ENCODE measurements at regions not wholly inside any gene's neighbourhood (a gene's known extent, or its start where the extent isn't known, plus 50 kb on each side); places are given as distances from the start of the nearest gene placed in this dataset.

GRCh38 chr5:165594693-165595092 lies 2089.3 kb downstream of the MAT2B start:
- 79 to 82% methylated on average over 1 of the region's 1 CpG for WGBS, 2 donors
- Histone ChIP-seq H3K4me1 (ENCODE audit: control insufficient read depth in 2 of 2, insufficient read depth in 2 of 2, low read length in 1 of 2) (no peaks in the 10 kb centered on the region), H3K36me3 (ENCODE audit: control insufficient read depth in 2 of 2, insufficient read depth in 2 of 2, low read length in 1 of 2) (no peaks in the 10 kb centered on the region), H3K27ac (ENCODE audit: low read depth in 2 of 2, low read length in 1 of 2) (no peak overlapping the region), H3K27me3 (ENCODE audit: control insufficient read depth in 1 of 2, insufficient read depth in 2 of 2, low read length in 2 of 2) (no peaks in the 10 kb centered on the region), H3K9me3 (ENCODE audit: control insufficient read depth in 2 of 2, insufficient read depth in 1 of 2, low read depth in 1 of 2, low read length in 1 of 2) (no peaks in the 10 kb centered on the region), H3K4me3 (ENCODE audit: low read depth in 1 of 2, low read length in 2 of 2) (no peak overlapping the region)

- H3K27ac ChIP-seq (ENCODE audit: low read depth in 2 of 2, low read length in 1 of 2): no peak overlapping the region
- H3K4me1 ChIP-seq (ENCODE audit: control insufficient read depth in 2 of 2, insufficient read depth in 2 of 2, low read length in 1 of 2): no peaks in the 10 kb centered on the region
- no peaks in the 10 kb centered on the region for H3K36me3 ChIP-seq (ENCODE audit: control insufficient read depth in 2 of 2, insufficient read depth in 2 of 2, low read length in 1 of 2)
- H3K9me3 ChIP-seq (ENCODE audit: control insufficient read depth in 2 of 2, insufficient read depth in 1 of 2, low read depth in 1 of 2, low read length in 1 of 2): no peaks in the 10 kb centered on the region
- no peak overlapping the region for H3K4me3 ChIP-seq (ENCODE audit: low read depth in 1 of 2, low read length in 2 of 2)
- H3K27me3 ChIP-seq (ENCODE audit: control insufficient read depth in 1 of 2, insufficient read depth in 2 of 2, low read length in 2 of 2): no peaks in the 10 kb centered on the region
- WGBS, 2 donors: 68 to 73% methylated on average over 8 of the region's 8 CpGs
Measured at GRCh38 chr5:165602529-165602928, 2097.1 kb downstream of the MAT2B start.

- Histone ChIP-seq H3K36me3 (ENCODE audit: control insufficient read depth in 2 of 2, insufficient read depth in 2 of 2, low read length in 1 of 2) (no peaks in the 10 kb centered on the region), H3K4me1 (ENCODE audit: control insufficient read depth in 2 of 2, insufficient read depth in 2 of 2, low read length in 1 of 2) (no peaks in the 10 kb centered on the region), H3K27ac (ENCODE audit: low read depth in 2 of 2, low read length in 1 of 2) (no peak overlapping the region), H3K27me3 (ENCODE audit: control insufficient read depth in 1 of 2, insufficient read depth in 2 of 2, low read length in 2 of 2) (no peaks in the 10 kb centered on the region), H3K4me3 (ENCODE audit: low read depth in 1 of 2, low read length in 2 of 2) (no peak overlapping the region), H3K9me3 (ENCODE audit: control insufficient read depth in 2 of 2, insufficient read depth in 1 of 2, low read depth in 1 of 2, low read length in 1 of 2) (no peaks in the 10 kb centered on the region)
- WGBS, 2 donors: 91 to 92% methylated on average over 12 of the region's 12 CpGs
Measured at GRCh38 chr5:165607026-165607425, 2101.6 kb downstream of the MAT2B start.

- WGBS, 2 donors: 77 to 87% methylated on average over 2 of the region's 2 CpGs
- H3K27me3 ChIP-seq (ENCODE audit: control insufficient read depth in 1 of 2, insufficient read depth in 2 of 2, low read length in 2 of 2): no peaks in the 10 kb centered on the region
- H3K36me3 ChIP-seq (ENCODE audit: control insufficient read depth in 2 of 2, insufficient read depth in 2 of 2, low read length in 1 of 2): no peaks in the 10 kb centered on the region
Measured at GRCh38 chr5:165609871-165610270, 2104.5 kb downstream of the MAT2B start.

GRCh38 chr5:165616490-165617405 lies 2111.3 kb downstream of the MAT2B start:
- Histone ChIP-seq H3K27ac (ENCODE audit: low read depth in 2 of 2, low read length in 1 of 2) (no peak overlapping the region), H3K9me3 (ENCODE audit: control insufficient read depth in 2 of 2, insufficient read depth in 1 of 2, low read depth in 1 of 2, low read length in 1 of 2) (no peaks in the 10 kb centered on the region), H3K4me3 (ENCODE audit: low read depth in 1 of 2, low read length in 2 of 2) (no peak overlapping the region), H3K27me3 (ENCODE audit: control insufficient read depth in 1 of 2, insufficient read depth in 2 of 2, low read length in 2 of 2) (no peaks in the 10 kb centered on the region), H3K36me3 (ENCODE audit: control insufficient read depth in 2 of 2, insufficient read depth in 2 of 2, low read length in 1 of 2) (no peaks in the 10 kb centered on the region), H3K4me1 (ENCODE audit: control insufficient read depth in 2 of 2, insufficient read depth in 2 of 2, low read length in 1 of 2) (no peaks in the 10 kb centered on the region)
- 43 to 51% methylated on average over 2 of the region's 2 CpGs for WGBS, 2 donors

More at GRCh38 chr5:165609871-165610270, 2104.5 kb downstream of the MAT2B start:
- H3K9me3 ChIP-seq (ENCODE audit: control insufficient read depth in 2 of 2, insufficient read depth in 1 of 2, low read depth in 1 of 2, low read length in 1 of 2): no peaks in the 10 kb centered on the region
- no peak overlapping the region for H3K27ac ChIP-seq (ENCODE audit: low read depth in 2 of 2, low read length in 1 of 2)
- no peak overlapping the region for H3K4me3 ChIP-seq (ENCODE audit: low read depth in 1 of 2, low read length in 2 of 2)
- no peaks in the 10 kb centered on the region for H3K4me1 ChIP-seq (ENCODE audit: control insufficient read depth in 2 of 2, insufficient read depth in 2 of 2, low read length in 1 of 2)

GRCh38 chr5:165617491-165617890 lies 2112.1 kb downstream of the MAT2B start:
- no peak overlapping the region for H3K27ac ChIP-seq (ENCODE audit: low read depth in 2 of 2, low read length in 1 of 2)
- H3K9me3 ChIP-seq (ENCODE audit: control insufficient read depth in 2 of 2, insufficient read depth in 1 of 2, low read depth in 1 of 2, low read length in 1 of 2): no peaks in the 10 kb centered on the region
- no peaks in the 10 kb centered on the region for H3K27me3 ChIP-seq (ENCODE audit: control insufficient read depth in 1 of 2, insufficient read depth in 2 of 2, low read length in 2 of 2)
- no peaks in the 10 kb centered on the region for H3K4me1 ChIP-seq (ENCODE audit: control insufficient read depth in 2 of 2, insufficient read depth in 2 of 2, low read length in 1 of 2)
- 46 to 65% methylated on average over 2 of the region's 2 CpGs for WGBS, 2 donors
- no peaks in the 10 kb centered on the region for H3K36me3 ChIP-seq (ENCODE audit: control insufficient read depth in 2 of 2, insufficient read depth in 2 of 2, low read length in 1 of 2)
- no peak overlapping the region for H3K4me3 ChIP-seq (ENCODE audit: low read depth in 1 of 2, low read length in 2 of 2)

- WGBS, 2 donors: 69 to 71% methylated on average over 1 of the region's 1 CpG
- Histone ChIP-seq H3K36me3 (ENCODE audit: control insufficient read depth in 2 of 2, insufficient read depth in 2 of 2, low read length in 1 of 2) (no peaks in the 10 kb centered on the region), H3K27me3 (ENCODE audit: control insufficient read depth in 1 of 2, insufficient read depth in 2 of 2, low read length in 2 of 2) (no peaks in the 10 kb centered on the region), H3K27ac (ENCODE audit: low read depth in 2 of 2, low read length in 1 of 2) (no peak overlapping the region), H3K9me3 (ENCODE audit: control insufficient read depth in 2 of 2, insufficient read depth in 1 of 2, low read depth in 1 of 2, low read length in 1 of 2) (no peaks in the 10 kb centered on the region), H3K4me3 (ENCODE audit: low read depth in 1 of 2, low read length in 2 of 2) (no peak overlapping the region), H3K4me1 (ENCODE audit: control insufficient read depth in 2 of 2, insufficient read depth in 2 of 2, low read length in 1 of 2) (no peaks in the 10 kb centered on the region)
Measured at GRCh38 chr5:165620394-165620793, 2115.0 kb downstream of the MAT2B start.

GRCh38 chr5:165622864-165623536 lies 2117.6 kb downstream of the MAT2B start:
- H3K4me3 ChIP-seq (ENCODE audit: low read depth in 1 of 2, low read length in 2 of 2): no peak overlapping the region
- H3K4me1 ChIP-seq (ENCODE audit: control insufficient read depth in 2 of 2, insufficient read depth in 2 of 2, low read length in 1 of 2): no peaks in the 10 kb centered on the region
- WGBS, 2 donors: 64 to 77% methylated on average over 7 of the region's 7 CpGs

GRCh38 chr5:165624166-165624946 lies 2118.9 kb downstream of the MAT2B start:
- Histone ChIP-seq H3K27ac (ENCODE audit: low read depth in 2 of 2, low read length in 1 of 2) (no peak overlapping the region), H3K4me1 (ENCODE audit: control insufficient read depth in 2 of 2, insufficient read depth in 2 of 2, low read length in 1 of 2) (no peaks in the 10 kb centered on the region), H3K4me3 (ENCODE audit: low read depth in 1 of 2, low read length in 2 of 2) (no peak overlapping the region), H3K9me3 (ENCODE audit: control insufficient read depth in 2 of 2, insufficient read depth in 1 of 2, low read depth in 1 of 2, low read length in 1 of 2) (no peaks in the 10 kb centered on the region), H3K36me3 (ENCODE audit: control insufficient read depth in 2 of 2, insufficient read depth in 2 of 2, low read length in 1 of 2) (no peaks in the 10 kb centered on the region), H3K27me3 (ENCODE audit: control insufficient read depth in 1 of 2, insufficient read depth in 2 of 2, low read length in 2 of 2) (no peaks in the 10 kb centered on the region)
- 83 to 85% methylated on average over 8 of the region's 8 CpGs for WGBS, 2 donors

More at GRCh38 chr5:165622864-165623536, 2117.6 kb downstream of the MAT2B start:
- Histone ChIP-seq H3K36me3 (ENCODE audit: control insufficient read depth in 2 of 2, insufficient read depth in 2 of 2, low read length in 1 of 2) (no peaks in the 10 kb centered on the region), H3K27me3 (ENCODE audit: control insufficient read depth in 1 of 2, insufficient read depth in 2 of 2, low read length in 2 of 2) (no peaks in the 10 kb centered on the region), H3K9me3 (ENCODE audit: control insufficient read depth in 2 of 2, insufficient read depth in 1 of 2, low read depth in 1 of 2, low read length in 1 of 2) (no peaks in the 10 kb centered on the region), H3K27ac (ENCODE audit: low read depth in 2 of 2, low read length in 1 of 2) (no peak overlapping the region)
